ENCODE measurements at regions not wholly inside any gene's neighbourhood (a gene's known extent, or its start where the extent isn't known, plus 50 kb on each side); places are given as distances from the start of the nearest gene placed in this dataset.

- TF ChIP-seq CTCF (IDR thresholded peaks at IDR 0.05) (no peak), POLR2A (IDR thresholded peaks at IDR 0.05) (no peak)
Observed at GRCh38 chr10:113226399-113226798, 276.4 kb downstream of the TCF7L2 start.

Measured in tibial nerve (tissue), 3 donors.